ENCODE measurements at regions not wholly inside any gene's neighbourhood (a gene's known extent, or its start where the extent isn't known, plus 50 kb on each side); places are given as distances from the start of the nearest gene placed in this dataset.

- TF ChIP-seq ETV6 (CRISPR knock-in tag; IDR thresholded peaks at IDR 0.05) = no peak
- no peak for TF ChIP-seq JUN (CRISPR knock-in tag; IDR thresholded peaks at IDR 0.05)
- TF ChIP-seq, protein P1, sequence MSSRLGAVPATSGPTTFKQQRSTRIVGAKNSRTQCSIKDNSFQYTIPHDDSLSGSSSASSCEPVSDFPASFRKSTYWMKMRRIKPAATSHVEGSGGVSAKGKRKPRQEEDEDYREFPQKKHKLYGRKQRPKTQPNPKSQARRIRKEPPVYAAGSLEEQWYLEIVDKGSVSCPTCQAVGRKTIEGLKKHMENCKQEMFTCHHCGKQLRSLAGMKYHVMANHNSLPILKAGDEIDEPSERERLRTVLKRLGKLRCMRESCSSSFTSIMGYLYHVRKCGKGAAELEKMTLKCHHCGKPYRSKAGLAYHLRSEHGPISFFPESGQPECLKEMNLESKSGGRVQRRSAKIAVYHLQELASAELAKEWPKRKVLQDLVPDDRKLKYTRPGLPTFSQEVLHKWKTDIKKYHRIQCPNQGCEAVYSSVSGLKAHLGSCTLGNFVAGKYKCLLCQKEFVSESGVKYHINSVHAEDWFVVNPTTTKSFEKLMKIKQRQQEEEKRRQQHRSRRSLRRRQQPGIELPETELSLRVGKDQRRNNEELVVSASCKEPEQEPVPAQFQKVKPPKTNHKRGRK (CRISPR knock-in tag; IDR thresholded peaks at IDR 0.05; ENCODE audit: borderline replicate concordance) = no peak
- no peak for TF ChIP-seq NR2C2 (CRISPR knock-in tag; IDR thresholded peaks at IDR 0.05)
- TF ChIP-seq ZNF138 (CRISPR knock-in tag; conservative IDR thresholded peaks at IDR 0.05) = no peak
- no peak for TF ChIP-seq ATF2 (CRISPR knock-in tag; IDR thresholded peaks at IDR 0.05; ENCODE audit: borderline replicate concordance, low read depth)
- TF ChIP-seq CTCF (IDR thresholded peaks at IDR 0.05) = no peak
- TF ChIP-seq, protein P2, sequence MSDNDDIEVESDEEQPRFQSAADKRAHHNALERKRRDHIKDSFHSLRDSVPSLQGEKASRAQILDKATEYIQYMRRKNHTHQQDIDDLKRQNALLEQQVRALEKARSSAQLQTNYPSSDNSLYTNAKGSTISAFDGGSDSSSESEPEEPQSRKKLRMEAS (CRISPR knock-in tag; IDR thresholded peaks at IDR 0.05) = no peak
- TF ChIP-seq ZNF423 (CRISPR knock-in tag; IDR thresholded peaks at IDR 0.05) = no peak
Measured at GRCh38 chr5:85538362-85538761, 1079.4 kb upstream of the COX7C start.
